WTC11 (cell line): ENCODE measurements at regions not wholly inside any gene's neighbourhood (a gene's known extent, or its start where the extent isn't known, plus 50 kb on each side); places are given as distances from the start of the nearest gene placed in this dataset.

Experiments used
- ATAC-seq: fragments of 200-7000 bp; cut with Tn5 transposase; 2 replicates; pipeline ENCODE4 v1.10.0; 2021; ENCODE audit warnings: mild to moderate bottlenecking, moderate library complexity
- CTCF ChIA-PET: fragments of 300-600 bp; sonication (Branson Sonifier 250); formaldehyde crosslinking; loops from one replicate; lab custom pipeline; 2021; ENCODE audit warnings: antibody characterized with exemption; lab: Charles Lee
- POLR2A ChIA-PET: fragments of 350-600 bp; sonication (Branson Sonifier 250); formaldehyde crosslinking; loops from one replicate; lab custom pipeline; 2021; ENCODE audit warnings: antibody characterized with exemption; lab: Charles Lee
- DNase-seq: peaks from one replicate; pipeline ENCODE4 v3.0.0; 2021; ENCODE audit warnings: low spot score
- H3K27ac Mint-ChIP-seq: 2 replicates; pipeline ENCODE4 v1.8.0; 2021; ENCODE audit warnings: mixed read lengths
- H3K27me3 Mint-ChIP-seq: 2 replicates; pipeline ENCODE4 v1.8.0; 2021; ENCODE audit warnings: low read depth, mild to moderate bottlenecking, moderate library complexity, mixed read lengths
- H3K36me3 Mint-ChIP-seq: 2 replicates; pipeline ENCODE4 v1.8.0; 2021; ENCODE audit warnings: mixed read lengths
- H3K4me1 Mint-ChIP-seq: 2 replicates; pipeline ENCODE4 v1.8.0; 2022; ENCODE audit warnings: mixed read lengths
- H3K4me3 Mint-ChIP-seq: 2 replicates; pipeline ENCODE4 v1.8.0; 2021; ENCODE audit warnings: mild to moderate bottlenecking, moderate library complexity, mixed read lengths
- H3K9me3 Mint-ChIP-seq: 2 replicates; pipeline ENCODE4 v1.8.0; 2021; ENCODE audit warnings: mixed read lengths
- ATF6 ChIP-seq: sonication (generic); formaldehyde crosslinking; IDR thresholded peaks from 2 replicates; pipeline ENCODE4 v1.8.1; 2023; ENCODE audit warnings: mild to moderate bottlenecking, missing genetic modification reagents
- ETV6 ChIP-seq: sonication (generic); formaldehyde crosslinking; IDR thresholded peaks from 2 replicates; pipeline ENCODE4 v1.8.1; 2022; ENCODE audit warnings: mild to moderate bottlenecking, missing genetic modification reagents
- NFE2L1 ChIP-seq: sonication (generic); formaldehyde crosslinking; IDR thresholded peaks from 2 replicates; pipeline ENCODE4 v1.8.1; 2023; ENCODE audit warnings: missing genetic modification reagents
- NR3C1 ChIP-seq: sonication (generic); formaldehyde crosslinking; conservative IDR thresholded peaks from 2 replicates; pipeline ENCODE4 v1.8.1; 2023; ENCODE audit warnings: low read depth, mild to moderate bottlenecking, missing genetic modification reagents
- PRRX2 ChIP-seq: fragments of 250-450 bp; sonication (Bioruptor Pico); IDR thresholded peaks from 2 replicates; pipeline ENCODE4 v1.8.0; 2021; ENCODE audit warnings: mild to moderate bottlenecking
- SMAD4 ChIP-seq: sonication (generic); formaldehyde crosslinking; IDR thresholded peaks from 2 replicates; pipeline ENCODE4 v1.8.0; 2022; ENCODE audit warnings: mild to moderate bottlenecking, missing genetic modification reagents
- TCF7 ChIP-seq: sonication (generic); formaldehyde crosslinking; IDR thresholded peaks from 2 replicates; pipeline ENCODE4 v1.8.0; 2022; ENCODE audit warnings: mild to moderate bottlenecking, low read depth, missing genetic modification reagents, moderate library complexity
- TEAD1 ChIP-seq: sonication (generic); formaldehyde crosslinking; IDR thresholded peaks from 2 replicates; pipeline ENCODE4 v1.8.0; 2022; ENCODE audit warnings: mild to moderate bottlenecking, missing genetic modification reagents
- ZNF121 ChIP-seq: sonication (generic); formaldehyde crosslinking; IDR thresholded peaks from 2 replicates; pipeline ENCODE4 v1.8.0; 2023; ENCODE audit warnings: missing genetic modification reagents
- ZNF232 ChIP-seq: sonication (generic); formaldehyde crosslinking; IDR thresholded peaks from 2 replicates; pipeline ENCODE4 v1.8.0; 2022; ENCODE audit warnings: mild to moderate bottlenecking, missing genetic modification reagents
- ZNF263 ChIP-seq: sonication (generic); formaldehyde crosslinking; IDR thresholded peaks from 2 replicates; pipeline ENCODE4 v1.8.1; 2022; ENCODE audit warnings: low read depth, mild to moderate bottlenecking, moderate library complexity, missing genetic modification reagents
- ZNF317 ChIP-seq: sonication (generic); formaldehyde crosslinking; IDR thresholded peaks from 2 replicates; pipeline ENCODE4 v1.8.1; 2023; ENCODE audit warnings: low read depth, mild to moderate bottlenecking, moderate library complexity, missing genetic modification reagents, borderline replicate concordance
- TF ChIP-seq, protein P1 (sequence below): sonication (generic); formaldehyde crosslinking; IDR thresholded peaks from 2 replicates; pipeline ENCODE4 v1.8.1; 2023; ENCODE audit warnings: mild to moderate bottlenecking, missing genetic modification reagents
- TF ChIP-seq, protein P2 (sequence below): sonication (generic); formaldehyde crosslinking; IDR thresholded peaks from 2 replicates; pipeline ENCODE4 v1.8.0; 2022; ENCODE audit warnings: missing genetic modification reagents
- TF ChIP-seq, protein P3 (sequence below): sonication (generic); formaldehyde crosslinking; IDR thresholded peaks from 2 replicates; pipeline ENCODE4 v1.8.0; 2022; ENCODE audit warnings: mild to moderate bottlenecking, missing genetic modification reagents

- DNase-seq = no peak
- H3K9me3 Mint-ChIP-seq = peaks cover 11% of the 10 kb centered on the region
- H3K27ac Mint-ChIP-seq = no peak overlapping the region
- 0 out of 2 replicates have a peak, but pooled peaks cover 3% of the 10 kb centered on the region for H3K36me3 Mint-ChIP-seq
- peak; percentile 13; the same call in 1 of the 2 replicates for ATAC-seq
- ChIA-PET CTCF (interaction anchor here (1.1 to 1.4 kb wide), 3 partner anchors 367 to 529 kb away, joined by 3 read pairs; no protein-coding TSS in a partner anchor), POLR2A (no interaction called here)
- peaks cover 3% of the 10 kb centered on the region; the same call in 1 of the 2 replicates for H3K27me3 Mint-ChIP-seq
- peaks cover 32% of the 10 kb centered on the region for H3K4me1 Mint-ChIP-seq
- H3K4me3 Mint-ChIP-seq = no peak overlapping the region
- TF ChIP-seq, protein P1, sequence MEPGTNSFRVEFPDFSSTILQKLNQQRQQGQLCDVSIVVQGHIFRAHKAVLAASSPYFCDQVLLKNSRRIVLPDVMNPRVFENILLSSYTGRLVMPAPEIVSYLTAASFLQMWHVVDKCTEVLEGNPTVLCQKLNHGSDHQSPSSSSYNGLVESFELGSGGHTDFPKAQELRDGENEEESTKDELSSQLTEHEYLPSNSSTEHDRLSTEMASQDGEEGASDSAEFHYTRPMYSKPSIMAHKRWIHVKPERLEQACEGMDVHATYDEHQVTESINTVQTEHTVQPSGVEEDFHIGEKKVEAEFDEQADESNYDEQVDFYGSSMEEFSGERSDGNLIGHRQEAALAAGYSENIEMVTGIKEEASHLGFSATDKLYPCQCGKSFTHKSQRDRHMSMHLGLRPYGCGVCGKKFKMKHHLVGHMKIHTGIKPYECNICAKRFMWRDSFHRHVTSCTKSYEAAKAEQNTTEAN (CRISPR knock-in tag) = no peak
- no peak for TF ChIP-seq TCF7 (CRISPR knock-in tag)
- TF ChIP-seq SMAD4 = no peak
- TF ChIP-seq, protein P2, sequence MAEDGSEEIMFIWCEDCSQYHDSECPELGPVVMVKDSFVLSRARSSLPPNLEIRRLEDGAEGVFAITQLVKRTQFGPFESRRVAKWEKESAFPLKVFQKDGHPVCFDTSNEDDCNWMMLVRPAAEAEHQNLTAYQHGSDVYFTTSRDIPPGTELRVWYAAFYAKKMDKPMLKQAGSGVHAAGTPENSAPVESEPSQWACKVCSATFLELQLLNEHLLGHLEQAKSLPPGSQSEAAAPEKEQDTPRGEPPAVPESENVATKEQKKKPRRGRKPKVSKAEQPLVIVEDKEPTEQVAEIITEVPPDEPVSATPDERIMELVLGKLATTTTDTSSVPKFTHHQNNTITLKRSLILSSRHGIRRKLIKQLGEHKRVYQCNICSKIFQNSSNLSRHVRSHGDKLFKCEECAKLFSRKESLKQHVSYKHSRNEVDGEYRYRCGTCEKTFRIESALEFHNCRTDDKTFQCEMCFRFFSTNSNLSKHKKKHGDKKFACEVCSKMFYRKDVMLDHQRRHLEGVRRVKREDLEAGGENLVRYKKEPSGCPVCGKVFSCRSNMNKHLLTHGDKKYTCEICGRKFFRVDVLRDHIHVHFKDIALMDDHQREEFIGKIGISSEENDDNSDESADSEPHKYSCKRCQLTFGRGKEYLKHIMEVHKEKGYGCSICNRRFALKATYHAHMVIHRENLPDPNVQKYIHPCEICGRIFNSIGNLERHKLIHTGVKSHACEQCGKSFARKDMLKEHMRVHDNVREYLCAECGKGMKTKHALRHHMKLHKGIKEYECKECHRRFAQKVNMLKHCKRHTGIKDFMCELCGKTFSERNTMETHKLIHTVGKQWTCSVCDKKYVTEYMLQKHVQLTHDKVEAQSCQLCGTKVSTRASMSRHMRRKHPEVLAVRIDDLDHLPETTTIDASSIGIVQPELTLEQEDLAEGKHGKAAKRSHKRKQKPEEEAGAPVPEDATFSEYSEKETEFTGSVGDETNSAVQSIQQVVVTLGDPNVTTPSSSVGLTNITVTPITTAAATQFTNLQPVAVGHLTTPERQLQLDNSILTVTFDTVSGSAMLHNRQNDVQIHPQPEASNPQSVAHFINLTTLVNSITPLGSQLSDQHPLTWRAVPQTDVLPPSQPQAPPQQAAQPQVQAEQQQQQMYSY = peak; percentile 96
These were observed 214.7 kb downstream of the RAD51AP2 start for GRCh38 chr2:17303521-17303920.

DNA sequence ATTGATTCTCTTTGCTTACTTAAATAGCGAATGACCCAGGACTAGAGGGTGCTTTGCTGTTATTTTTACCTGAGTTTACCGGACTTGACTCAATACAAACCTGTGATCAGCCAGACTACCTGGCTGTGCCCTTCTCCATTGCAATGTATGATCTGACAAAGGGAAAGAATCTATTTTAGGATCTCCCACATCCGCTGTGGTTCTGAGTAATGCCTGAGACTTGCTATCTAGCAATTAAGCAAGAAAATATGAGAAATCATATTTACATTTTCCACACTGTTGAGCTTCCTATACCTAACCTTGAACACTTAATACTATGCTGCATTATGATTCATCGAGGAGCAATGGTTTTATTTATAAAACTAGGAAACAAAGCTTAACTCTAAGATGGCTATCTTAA is 215.2 kb downstream of the RAD51AP2 start:
- Mint-ChIP-seq H3K36me3 (0 out of 2 replicates have a peak, but pooled peaks cover 3% of the 10 kb centered on the region), H3K4me3 (no peak overlapping the region), H3K27me3 (peaks cover 3% of the 10 kb centered on the region; the same call in 1 of the 2 replicates), H3K27ac (no peak overlapping the region), H3K4me1 (peaks cover 32% of the 10 kb centered on the region), H3K9me3 (peaks cover 11% of the 10 kb centered on the region)
- TF ChIP-seq NR3C1 (no peak), NFE2L1 (CRISPR knock-in tag) (no peak), ZNF317 (CRISPR knock-in tag) (no peak), PRRX2 (CRISPR knock-in tag) (no peak), ATF6 (no peak), ZNF121 (CRISPR knock-in tag) (no peak), ETV6 (CRISPR knock-in tag) (no peak), TEAD1 (CRISPR knock-in tag) (no peak), ZNF232 (CRISPR knock-in tag) (no peak), ZNF263 (CRISPR knock-in tag) (no peak)
- TF ChIP-seq, protein P3, sequence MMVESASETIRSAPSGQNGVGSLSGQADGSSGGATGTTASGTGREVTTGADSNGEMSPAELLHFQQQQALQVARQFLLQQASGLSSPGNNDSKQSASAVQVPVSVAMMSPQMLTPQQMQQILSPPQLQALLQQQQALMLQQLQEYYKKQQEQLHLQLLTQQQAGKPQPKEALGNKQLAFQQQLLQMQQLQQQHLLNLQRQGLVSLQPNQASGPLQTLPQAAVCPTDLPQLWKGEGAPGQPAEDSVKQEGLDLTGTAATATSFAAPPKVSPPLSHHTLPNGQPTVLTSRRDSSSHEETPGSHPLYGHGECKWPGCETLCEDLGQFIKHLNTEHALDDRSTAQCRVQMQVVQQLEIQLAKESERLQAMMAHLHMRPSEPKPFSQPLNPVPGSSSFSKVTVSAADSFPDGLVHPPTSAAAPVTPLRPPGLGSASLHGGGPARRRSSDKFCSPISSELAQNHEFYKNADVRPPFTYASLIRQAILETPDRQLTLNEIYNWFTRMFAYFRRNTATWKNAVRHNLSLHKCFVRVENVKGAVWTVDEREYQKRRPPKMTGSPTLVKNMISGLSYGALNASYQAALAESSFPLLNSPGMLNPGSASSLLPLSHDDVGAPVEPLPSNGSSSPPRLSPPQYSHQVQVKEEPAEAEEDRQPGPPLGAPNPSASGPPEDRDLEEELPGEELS (CRISPR knock-in tag) = no peak
- DNase-seq = no peak
- ChIA-PET POLR2A (interaction anchor here (0.6 kb wide), 1 partner anchor 127 kb away, joined by 3 read pairs; no protein-coding TSS in a partner anchor), CTCF (interaction anchor here (1.1 to 1.4 kb wide), 4 partner anchors 106 to 528 kb away, joined by 3 read pairs; no protein-coding TSS in a partner anchor)
- ATAC-seq = no peak
